HG03442 (cell line): ENCODE measurements at regions not wholly inside any gene's neighbourhood (a gene's known extent, or its start where the extent isn't known, plus 50 kb on each side); places are given as distances from the start of the nearest gene placed in this dataset.

Experiments
- ATAC-seq: cut with Tn5 transposase; IDR thresholded peaks from one replicate; pipeline ENCODE4 v1.9.1; 2021; ENCODE audit warnings: mild to moderate bottlenecking, moderate library complexity; ENCODE audit not compliant: unreplicated experiment

- no peak for ATAC-seq
Observed at GRCh38 chr2:129759472-129760010, 219.9 kb upstream of the RAB6C start.

GRCh38 chr2:129760669-129761068, 218.8 kb upstream of the RAB6C start:
- no peak for ATAC-seq

- ATAC-seq: no peak
Observed at GRCh38 chr2:129761569-129762021, 217.9 kb upstream of the RAB6C start.

- ATAC-seq: no peak
Observed at GRCh38 chr2:129762386-129763189, 216.9 kb upstream of the RAB6C start.

GRCh38 chr2:129763190-129763846, 216.1 kb upstream of the RAB6C start:
- ATAC-seq: no peak

- no peak for ATAC-seq
Observed at GRCh38 chr2:129763966-129764365, 215.5 kb upstream of the RAB6C start.

- no peak for ATAC-seq
Observed at GRCh38 chr2:129764376-129765325, 214.8 kb upstream of the RAB6C start.

- no peak for ATAC-seq
Observed at GRCh38 chr2:129765326-129765677, 214.2 kb upstream of the RAB6C start.

GRCh38 chr2:129765678-129766351, 213.7 kb upstream of the RAB6C start:
- ATAC-seq: no peak

- no peak for ATAC-seq
Observed at GRCh38 chr2:129766374-129766993, 213.0 kb upstream of the RAB6C start.

GRCh38 chr2:129767346-129768035, 212.0 kb upstream of the RAB6C start:
- no peak for ATAC-seq

- ATAC-seq: no peak
Observed at GRCh38 chr2:129768036-129768386, 211.5 kb upstream of the RAB6C start.

- no peak for ATAC-seq
Observed at GRCh38 chr2:129768485-129769184, 210.8 kb upstream of the RAB6C start.

- no peak for ATAC-seq
Observed at GRCh38 chr2:129769185-129769991, 210.1 kb upstream of the RAB6C start.

- no peak for ATAC-seq
Observed at GRCh38 chr2:129771418-129772189, 207.9 kb upstream of the RAB6C start.

GRCh38 chr2:129772190-129772579, 207.3 kb upstream of the RAB6C start:
- no peak for ATAC-seq

GRCh38 chr2:129775952-129776653, 203.4 kb upstream of the RAB6C start:
- no peak for ATAC-seq
